UCSD-AML1 (cell line): ENCODE measurements at regions not wholly inside any gene's neighbourhood (a gene's known extent, or its start where the extent isn't known, plus 50 kb on each side); places are given as distances from the start of the nearest gene placed in this dataset.

ENCODE experiments used
- DNase-seq: peaks from one replicate; lab custom pipeline; 2025; ENCODE audit not compliant: unreplicated experiment; lab: John Stamatoyannopoulos, UW

DNA sequence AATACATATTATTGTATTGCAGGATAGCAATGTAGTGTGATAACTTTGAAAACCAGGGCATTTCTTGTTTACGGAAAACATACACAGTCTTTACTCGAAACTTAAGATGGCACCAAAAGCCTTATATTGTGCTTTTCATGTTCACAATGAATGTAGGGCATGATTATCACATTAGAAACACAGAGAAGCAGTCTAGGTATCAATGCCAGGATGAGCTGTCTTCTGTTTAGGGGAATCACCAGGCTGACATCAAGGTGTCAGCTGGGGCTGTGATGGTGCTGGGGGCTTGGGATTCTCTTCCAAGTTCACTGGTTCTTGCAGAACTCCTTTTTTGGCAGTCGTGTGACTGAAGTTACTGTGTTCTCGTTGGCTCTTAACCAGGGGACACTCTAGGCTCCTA is 1067.3 kb downstream of the FLRT2 start:
- DNase-seq: no peak

DNA sequence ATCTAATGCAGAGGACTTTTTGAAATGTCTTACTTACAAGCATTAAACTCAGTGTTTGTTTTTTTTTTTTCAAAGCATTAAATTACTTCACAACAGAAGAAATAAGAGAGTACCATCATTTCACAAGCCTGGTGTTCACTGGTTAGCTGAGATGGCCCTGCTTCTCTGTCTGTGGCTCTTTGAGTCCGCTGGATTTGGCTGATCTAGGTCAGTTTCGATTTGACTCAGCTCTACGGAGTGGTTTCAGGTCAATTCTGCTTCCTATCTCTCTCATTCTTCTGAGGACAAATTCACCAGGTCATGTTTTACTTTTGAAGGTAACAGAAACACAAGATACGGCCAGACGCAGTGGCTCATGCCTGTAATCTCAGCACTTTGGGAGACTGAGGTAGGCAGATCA is 1066.1 kb downstream of the FLRT2 start:
- DNase-seq: no peak

DNA sequence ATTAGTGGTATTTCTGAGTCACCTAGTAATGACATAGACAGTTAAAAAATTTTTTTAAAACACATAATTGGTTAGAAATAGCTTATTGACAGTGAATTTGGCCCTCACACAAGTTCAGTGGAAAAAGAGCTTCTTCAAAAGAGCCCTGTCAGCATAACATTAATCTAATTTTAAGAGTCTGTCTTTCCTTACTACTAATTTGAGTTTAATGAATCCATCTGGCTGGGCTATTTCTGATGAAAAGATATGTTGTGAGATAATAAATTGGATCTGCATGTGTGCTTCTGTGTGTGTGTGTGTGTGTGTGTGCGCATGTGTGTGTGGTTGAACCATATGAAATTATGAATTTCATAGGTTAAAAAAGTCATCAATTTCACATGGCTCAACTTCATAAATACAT is 1045.2 kb downstream of the FLRT2 start:
- DNase-seq: no peak

DNA sequence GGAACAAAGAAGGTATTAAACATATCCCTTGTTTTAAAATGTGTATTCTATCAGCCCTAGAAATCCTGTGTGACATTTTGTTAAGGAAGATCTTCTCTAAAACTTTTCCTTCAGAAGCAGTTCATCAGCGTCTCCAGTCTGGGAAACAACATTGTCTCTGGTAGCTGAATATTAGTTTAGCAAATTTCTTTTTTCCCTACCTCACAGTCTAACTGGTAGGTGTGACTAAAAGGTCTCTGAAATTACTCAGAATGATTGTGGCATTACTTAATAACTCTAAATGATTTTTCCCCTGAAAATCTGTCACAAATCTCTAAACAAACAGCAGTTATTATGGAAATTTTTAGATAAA is 1044.8 kb downstream of the FLRT2 start:
- no peak for DNase-seq

DNA sequence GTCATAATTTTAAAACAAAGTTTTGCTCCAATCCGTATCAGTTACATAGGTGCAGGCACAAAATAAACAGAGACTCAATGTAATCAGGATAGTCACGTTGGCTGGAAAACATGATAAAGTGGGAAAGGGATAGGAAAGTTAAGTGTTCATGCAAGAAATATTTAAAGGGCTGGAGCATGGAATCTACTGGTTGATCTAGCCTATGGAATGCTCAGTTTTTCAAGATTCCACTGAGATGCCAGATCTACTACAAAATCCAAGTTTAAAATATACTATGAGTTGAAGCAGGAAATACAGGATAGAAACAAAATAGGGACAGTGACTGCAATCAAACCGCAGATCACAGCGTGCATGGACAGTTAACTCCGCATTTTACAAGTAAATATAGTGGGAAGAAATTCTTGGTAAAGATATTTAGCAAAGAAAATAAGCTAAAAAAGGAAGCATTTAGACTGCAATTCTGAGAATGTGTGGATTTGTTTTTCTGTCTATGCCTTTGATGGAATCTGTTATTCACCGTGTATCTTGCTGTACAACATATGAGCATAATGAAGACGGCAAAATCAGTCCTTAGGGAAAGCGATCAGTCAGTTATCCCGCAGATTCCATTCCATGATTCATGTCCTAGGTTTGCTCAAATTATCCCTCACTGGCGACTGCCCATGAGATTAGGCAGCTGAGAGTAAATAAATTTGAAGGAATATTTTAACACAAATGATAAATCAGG is 1044.3 kb downstream of the FLRT2 start:
- DNase-seq: no peak

DNA sequence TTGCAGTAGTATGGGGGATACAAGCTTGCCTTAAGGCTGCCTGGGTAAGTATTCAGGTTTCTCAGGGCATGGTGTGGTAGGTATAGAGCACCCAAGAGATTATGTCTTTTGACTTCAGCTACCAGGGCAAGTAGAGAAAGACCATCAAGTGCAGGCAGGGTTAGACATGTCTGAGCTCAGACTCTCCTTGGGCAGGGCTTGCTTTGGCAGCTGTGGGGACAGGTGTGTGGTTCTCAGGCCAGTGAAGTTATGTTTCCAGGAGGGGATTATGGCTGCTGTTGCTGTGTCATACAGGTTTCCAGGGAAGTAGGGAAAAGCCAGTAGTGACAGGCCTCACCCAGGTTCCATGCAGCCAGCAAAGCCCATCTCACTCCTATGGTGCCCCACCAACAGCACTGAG is 1040.4 kb downstream of the FLRT2 start:
- no peak for DNase-seq

DNA sequence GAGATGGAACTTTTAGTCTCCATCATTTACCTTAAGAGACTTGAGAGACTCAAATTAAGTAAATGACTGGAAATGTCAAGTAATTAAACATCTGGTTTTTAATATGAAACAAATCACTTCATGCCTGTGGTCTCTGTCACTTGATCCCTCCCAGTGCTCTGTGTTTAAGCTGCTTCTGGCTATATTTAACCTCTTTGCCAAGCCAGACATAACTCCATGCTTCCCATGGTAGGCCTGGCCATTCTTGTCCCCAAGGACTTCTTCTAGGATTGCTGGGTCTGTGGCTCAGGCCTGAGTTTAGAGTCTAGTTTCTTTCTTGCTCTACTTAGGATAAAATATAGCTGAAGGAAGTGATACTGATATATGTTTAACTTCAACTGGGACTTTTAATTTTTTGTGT is 1013.6 kb downstream of the FLRT2 start:
- no peak for DNase-seq

DNA sequence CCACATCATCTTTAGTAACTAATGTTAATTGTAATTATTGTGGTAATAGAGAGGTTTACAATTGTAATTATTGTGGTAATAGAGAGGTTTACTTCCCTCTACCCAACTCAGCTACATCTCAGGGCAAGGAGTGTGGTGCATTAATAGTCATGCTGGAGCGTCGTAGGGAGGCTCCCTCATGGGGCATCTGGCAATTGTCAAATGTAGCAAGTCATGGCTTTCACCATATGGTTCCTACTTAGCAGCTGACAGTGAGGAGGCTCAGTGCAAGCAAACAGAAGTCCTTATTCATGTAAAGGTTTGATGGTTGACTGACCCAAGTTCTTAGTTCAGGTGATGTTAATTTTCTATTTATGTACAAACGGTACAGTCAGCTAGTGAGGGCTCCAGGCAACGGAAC is 1012.0 kb downstream of the FLRT2 start:
- no peak for DNase-seq

DNA sequence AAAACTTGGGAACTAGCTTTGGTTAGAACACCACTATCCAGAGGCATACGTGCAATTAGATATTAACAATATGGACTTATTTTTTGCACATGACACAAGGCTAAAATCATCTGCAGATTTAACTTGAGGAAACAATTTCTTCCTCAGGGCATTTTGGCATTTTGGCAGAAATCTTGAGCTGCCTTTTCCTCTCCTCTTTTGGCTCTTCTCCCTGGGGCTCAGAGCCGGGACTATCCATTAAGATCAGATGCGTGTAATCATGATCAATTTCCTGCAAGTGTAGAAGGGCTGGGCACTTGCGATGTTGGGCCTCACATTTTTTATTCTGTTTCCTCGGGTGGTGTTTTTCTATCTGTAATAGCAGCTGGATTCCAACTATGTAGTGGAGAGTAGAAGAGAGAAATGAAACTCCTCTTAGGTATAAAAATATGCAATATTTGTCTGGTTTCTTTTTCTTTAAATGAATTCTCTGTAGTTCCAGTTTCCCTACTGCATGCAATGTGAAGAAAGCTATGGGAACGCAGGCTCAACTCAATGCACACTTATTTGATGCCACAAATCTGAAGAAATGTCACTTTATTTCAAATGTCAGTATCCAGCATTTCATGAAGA is 1010.8 kb downstream of the FLRT2 start:
- DNase-seq: no peak

DNA sequence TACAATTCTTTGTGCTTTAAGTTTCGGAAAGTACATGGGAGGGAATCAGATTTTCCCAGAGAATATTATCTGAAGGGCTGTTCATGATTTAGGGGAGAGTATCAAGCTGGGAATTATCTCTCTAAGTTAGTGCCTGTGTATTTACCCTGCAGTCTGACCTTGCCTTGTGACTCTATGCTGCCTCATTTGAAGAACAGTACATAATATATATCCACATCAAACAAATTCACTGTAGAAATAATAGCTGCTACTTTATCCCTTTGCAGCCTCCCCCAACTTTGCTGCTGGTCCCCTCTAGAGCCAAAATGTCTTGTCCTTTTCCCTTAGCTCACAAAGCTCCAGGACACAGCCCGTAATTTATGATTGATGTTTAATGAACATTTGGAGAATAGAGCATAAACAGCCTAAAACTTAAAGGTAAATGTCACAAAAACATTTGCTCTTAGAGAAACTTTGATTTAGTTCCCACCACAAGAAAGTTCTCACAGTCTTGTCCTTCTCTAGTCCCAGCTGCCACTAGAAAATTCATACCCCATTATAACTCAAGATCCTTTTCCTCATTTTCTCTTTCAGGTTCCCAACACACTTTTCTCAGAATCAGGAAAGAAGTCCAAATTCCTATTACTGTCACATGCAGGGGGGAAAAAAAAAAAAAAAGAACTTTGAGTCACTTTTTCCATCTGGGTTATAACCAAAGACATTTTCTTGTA is 1009.6 kb downstream of the FLRT2 start:
- no peak for DNase-seq

DNA sequence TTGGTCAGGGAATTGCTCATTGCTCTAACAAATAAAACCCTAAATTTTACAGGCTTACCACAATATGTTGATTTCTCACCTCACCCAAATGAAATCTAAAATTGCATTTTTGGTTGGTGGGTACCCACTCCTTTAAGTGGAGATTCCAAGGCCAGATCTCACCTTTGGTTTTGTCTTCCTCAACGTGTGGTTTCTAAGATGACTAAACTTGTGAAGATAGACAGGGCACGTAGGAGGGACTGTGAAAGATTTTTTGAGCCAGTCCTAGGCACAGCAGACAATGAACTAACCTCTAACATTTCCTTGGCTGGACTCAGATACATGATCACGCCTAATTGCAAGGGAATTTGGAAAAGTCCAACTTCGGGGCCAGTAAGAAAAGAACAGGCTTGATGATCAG is 1003.9 kb downstream of the FLRT2 start:
- no peak for DNase-seq

DNA sequence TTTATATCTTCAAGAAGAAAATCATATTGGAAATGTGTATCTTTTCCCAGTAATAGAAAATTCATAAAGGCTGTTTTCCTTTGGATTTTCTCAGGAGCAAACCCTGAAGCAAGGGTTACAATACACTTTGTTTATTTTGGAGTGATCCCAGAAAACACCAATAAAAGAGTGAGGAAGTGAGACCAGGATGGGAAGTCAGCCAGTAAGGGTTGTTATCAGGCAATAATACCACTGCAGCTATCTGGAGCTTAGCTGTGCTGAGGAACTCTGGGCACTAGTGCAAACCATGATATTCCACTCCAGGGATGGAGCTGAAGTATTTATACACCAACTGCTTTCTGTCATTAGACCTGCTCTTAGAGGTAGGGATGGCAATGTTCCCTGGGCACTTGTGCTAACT is 1002.3 kb downstream of the FLRT2 start:
- DNase-seq: no peak

DNA sequence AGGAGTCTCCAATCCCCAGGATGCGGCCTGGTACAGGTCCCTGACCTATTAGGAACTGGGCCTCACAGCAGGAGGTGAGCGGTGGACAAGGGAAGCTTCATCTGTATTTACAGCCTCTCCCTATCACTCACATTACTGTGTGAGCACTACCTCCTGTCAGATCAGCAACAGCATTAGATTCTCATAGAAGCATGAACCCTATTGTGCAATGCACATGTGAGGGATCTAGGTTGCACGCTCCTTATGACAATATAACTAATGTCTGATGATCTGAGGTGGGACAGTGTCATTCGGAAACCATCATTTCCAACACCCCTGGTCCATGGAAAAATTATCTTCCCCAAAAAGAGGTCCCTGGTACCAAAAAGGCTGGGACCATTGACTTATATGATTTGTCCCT is 1000.5 kb downstream of the FLRT2 start:
- no peak for DNase-seq

DNA sequence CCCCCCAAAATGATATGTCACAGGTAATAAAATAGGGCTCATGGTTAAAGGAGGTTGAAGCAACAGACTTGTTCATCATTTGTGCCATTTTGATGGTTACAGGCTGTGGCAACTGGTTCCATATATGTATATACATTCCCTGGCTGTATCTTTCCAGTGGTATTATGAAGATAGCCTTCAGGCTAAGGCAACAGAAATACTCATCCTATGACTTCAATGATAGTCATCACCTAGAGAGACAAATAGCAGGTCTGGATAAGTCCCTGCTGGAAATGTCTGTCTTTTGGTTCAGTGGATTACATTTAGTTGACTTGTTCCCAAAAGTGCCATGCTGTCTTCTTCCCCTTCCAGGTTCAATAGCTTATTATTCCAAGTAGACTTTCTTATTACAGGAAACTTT is 997.4 kb downstream of the FLRT2 start:
- DNase-seq: no peak

DNA sequence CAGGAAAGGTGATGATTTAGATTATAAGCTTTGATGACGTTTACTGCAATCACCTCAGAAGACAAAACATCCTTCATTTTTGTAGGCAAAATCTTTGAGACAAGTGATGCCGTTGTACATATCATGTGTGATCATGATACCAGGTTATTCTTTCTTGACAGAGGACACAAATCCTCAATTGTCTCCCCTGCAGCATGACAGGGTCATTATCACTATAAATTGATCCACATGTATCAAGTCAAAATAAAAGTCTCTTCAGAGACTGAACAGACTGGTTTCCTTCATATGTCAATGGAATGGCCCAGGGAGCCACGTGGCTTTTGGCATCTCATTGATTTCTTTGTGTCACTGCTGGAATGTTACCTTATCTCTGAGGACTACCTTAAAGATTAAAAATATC is 995.7 kb downstream of the FLRT2 start:
- DNase-seq: no peak

DNA sequence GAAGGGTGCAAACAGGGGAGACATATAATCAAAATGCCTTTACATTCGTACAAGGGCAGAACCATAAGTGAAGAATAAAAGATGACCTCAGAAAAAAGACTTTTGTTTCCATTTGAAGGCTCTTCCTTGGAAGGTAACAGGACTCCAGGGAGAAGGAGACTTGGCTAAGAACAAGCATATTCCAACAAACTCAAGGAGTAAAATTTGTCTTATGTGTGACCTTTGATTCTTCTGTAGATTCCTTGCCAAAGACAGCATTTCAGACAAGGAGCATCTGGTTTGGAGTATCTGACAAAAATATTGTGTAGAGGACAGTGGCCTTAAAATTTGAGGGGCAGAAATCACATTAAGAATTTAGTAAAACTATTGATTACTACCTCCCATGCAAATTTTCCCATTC is 991.9 kb downstream of the FLRT2 start:
- no peak for DNase-seq

DNA sequence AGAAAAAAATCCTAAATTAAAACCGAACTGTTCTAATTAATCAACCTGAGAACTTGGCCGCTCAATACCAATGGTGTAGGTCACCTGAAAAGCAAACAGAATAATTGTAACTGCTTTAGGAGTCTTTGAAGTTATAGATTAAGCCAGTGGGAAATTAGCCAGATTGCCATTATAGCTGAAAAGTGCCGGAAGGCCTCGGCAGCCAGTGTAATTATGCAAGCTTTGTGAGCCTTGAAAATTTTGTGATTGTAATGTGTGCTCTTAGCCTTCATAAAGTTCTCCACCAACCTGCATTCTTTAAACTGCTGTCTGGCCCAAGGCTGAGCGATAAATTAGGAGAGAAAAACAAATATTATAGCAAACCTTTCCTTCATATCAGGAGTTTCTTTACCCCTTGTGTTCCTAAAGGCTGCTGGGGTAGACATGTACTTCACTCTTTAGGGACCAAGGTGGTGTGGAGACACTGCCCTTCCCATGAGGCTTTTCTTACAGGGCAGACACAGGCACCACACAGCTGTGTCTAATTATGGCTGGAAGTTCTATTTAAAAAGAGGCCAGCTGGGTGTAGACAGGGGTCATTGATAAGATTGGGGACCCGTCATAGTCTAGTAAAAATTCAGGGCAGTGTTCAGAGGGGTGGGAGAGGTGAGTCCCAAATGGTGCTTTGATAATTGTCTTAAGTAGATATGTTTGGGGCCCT is 991.2 kb downstream of the FLRT2 start:
- no peak for DNase-seq

DNA sequence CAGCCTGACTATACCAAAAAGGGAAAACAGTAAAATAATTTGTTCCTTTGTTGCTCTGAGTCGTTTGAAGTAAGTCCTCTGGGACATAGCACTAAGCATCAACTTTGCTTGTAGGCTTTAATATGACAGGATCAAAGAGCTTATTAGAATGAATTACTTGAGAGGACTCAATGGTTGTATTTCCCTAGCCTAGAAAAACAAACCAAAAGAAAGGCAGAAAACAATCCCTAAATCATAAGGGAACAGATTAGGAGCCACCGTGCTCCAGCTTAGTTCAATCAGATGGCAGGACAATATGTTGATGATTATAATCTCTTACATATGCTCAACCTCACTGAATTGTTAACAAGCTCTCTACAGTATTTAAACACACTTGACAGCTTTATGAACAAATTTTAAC is 988.4 kb downstream of the FLRT2 start:
- DNase-seq: no peak

DNA sequence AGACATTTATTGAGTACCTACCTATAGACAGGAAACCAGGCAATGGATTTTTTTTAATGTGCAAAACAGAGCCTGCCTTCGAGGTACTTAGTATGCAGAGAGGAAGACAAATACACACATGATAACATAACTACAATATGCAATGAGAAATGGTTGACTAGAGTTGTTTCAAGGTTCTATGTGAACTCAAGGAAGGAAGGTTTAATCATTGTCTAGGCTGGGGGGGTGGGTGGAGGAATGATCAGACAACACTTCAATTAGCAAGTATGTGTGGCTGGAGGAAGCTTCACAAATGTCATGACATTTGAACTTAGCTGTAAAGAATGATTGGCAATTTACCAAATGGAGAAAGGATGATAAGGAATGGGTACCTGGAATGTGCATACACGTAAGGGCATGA is 985.3 kb downstream of the FLRT2 start:
- no peak for DNase-seq

DNA sequence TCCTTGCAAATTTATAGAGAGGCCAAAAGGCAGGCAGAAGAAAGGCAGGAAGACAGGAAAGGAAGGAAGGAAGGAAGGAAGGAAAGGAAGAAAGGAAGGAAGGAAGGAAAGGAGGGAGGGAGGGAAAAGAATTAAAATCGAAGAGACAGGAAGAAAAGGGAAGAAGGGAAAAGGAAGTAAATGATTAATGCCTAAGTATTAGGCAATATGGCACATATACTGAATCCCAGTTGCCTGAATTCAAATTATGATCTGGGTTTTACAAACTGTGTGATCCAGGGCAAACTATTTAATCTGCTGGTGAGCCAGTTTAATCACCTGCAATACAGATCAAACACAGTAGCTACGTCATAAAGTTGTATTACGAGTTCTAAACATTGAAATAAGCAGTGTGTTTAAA is 983.6 kb downstream of the FLRT2 start:
- DNase-seq: no peak

DNA sequence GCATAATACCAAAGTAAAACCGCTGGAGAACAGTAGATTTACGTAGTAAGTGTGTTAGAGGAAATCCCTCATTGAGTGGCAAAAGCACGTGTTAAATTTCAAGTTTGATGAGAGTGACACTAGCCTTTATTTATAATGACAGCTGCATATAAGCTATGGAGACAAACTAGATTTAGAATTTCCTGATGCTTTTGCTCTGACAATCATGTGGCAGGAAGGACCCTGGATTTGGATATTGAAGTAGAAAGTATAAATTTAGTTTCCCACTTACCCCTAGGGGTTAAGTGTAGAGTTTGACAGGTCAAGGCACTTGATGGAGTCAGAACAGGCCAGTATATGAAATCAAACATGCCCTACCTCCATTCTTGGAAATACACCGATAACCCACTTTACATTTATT is 983.1 kb downstream of the FLRT2 start:
- no peak for DNase-seq

DNA sequence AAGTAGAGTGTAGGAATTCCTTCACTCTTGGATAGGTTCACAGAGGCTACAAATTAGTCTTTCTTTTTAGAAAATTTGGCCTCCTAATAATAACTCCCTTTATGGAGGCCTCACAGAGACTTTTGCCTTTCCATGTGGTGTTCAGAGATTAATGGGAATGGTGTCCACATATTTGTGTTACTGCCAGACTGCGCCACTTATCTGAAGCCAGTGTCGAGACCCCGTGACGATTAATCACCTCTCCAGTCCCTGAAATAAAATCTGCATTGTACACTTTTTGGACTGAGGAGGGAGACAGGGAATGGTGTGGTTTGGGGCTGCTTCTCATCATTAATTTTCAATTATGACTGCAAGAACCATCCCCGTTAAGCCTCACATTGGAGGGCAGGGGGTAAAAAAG is 980.5 kb downstream of the FLRT2 start:
- no peak for DNase-seq
